ENCODE measurements at regions not wholly inside any gene's neighbourhood (a gene's known extent, or its start where the extent isn't known, plus 50 kb on each side); places are given as distances from the start of the nearest gene placed in this dataset.

- no peak for DNase-seq (ENCODE audit: low read depth in 4 of 4, low spot score in 3 of 4)
Observed at GRCh38 chr11:91394727-91395414, 829.7 kb upstream of the FAT3 start.

GRCh38 chr11:91394073-91394726 is 830.4 kb upstream of the FAT3 start:
- DNase-seq (ENCODE audit: low read depth in 4 of 4, low spot score in 3 of 4): no peak

GRCh38 chr11:91382946-91383345 is 841.7 kb upstream of the FAT3 start:
- no peak for DNase-seq (ENCODE audit: low read depth in 4 of 4, low spot score in 3 of 4)

GRCh38 chr11:91374794-91375193 is 849.8 kb upstream of the FAT3 start:
- DNase-seq (ENCODE audit: low read depth in 4 of 4, low spot score in 3 of 4): no peak

- no peak for DNase-seq (ENCODE audit: low read depth in 4 of 4, low spot score in 3 of 4)
Observed at GRCh38 chr11:91373497-91373896, 851.1 kb upstream of the FAT3 start.

GRCh38 chr11:91366816-91367215 is 857.8 kb upstream of the FAT3 start:
- DNase-seq (ENCODE audit: low read depth in 4 of 4, low spot score in 3 of 4): no peak

- no peak for DNase-seq (ENCODE audit: low read depth in 4 of 4, low spot score in 3 of 4)
Observed at GRCh38 chr11:91365986-91366585, 858.5 kb upstream of the FAT3 start.

GRCh38 chr11:91350931-91351330 is 873.7 kb upstream of the FAT3 start:
- no peak for DNase-seq (ENCODE audit: low read depth in 4 of 4, low spot score in 3 of 4)

GRCh38 chr11:91326751-91327150 is 897.9 kb upstream of the FAT3 start:
- DNase-seq (ENCODE audit: low read depth in 4 of 4, low spot score in 3 of 4): no peak

- no peak for DNase-seq (ENCODE audit: low read depth in 4 of 4, low spot score in 3 of 4)
Observed at GRCh38 chr11:91326280-91326679, 898.3 kb upstream of the FAT3 start.

- DNase-seq (ENCODE audit: low read depth in 4 of 4, low spot score in 3 of 4): no peak
Observed at GRCh38 chr11:91314521-91314920, 910.1 kb upstream of the FAT3 start.

GRCh38 chr11:91312541-91312940 is 912.1 kb upstream of the FAT3 start:
- DNase-seq (ENCODE audit: low read depth in 4 of 4, low spot score in 3 of 4): no peak

- no peak for DNase-seq (ENCODE audit: low read depth in 4 of 4, low spot score in 3 of 4)
Observed at GRCh38 chr11:91310085-91310484, 914.5 kb upstream of the FAT3 start.

- DNase-seq (ENCODE audit: low read depth in 4 of 4, low spot score in 3 of 4): no peak
Observed at GRCh38 chr11:91308069-91308468, 916.5 kb upstream of the FAT3 start.

- no peak for DNase-seq (ENCODE audit: low read depth in 4 of 4, low spot score in 3 of 4)
Observed at GRCh38 chr11:91305402-91305801, 919.2 kb upstream of the FAT3 start.

GRCh38 chr11:91303749-91304148 is 920.9 kb upstream of the FAT3 start:
- DNase-seq (ENCODE audit: low read depth in 4 of 4, low spot score in 3 of 4): no peak

GRCh38 chr11:91299980-91300379 is 924.6 kb upstream of the FAT3 start:
- no peak for DNase-seq (ENCODE audit: low read depth in 4 of 4, low spot score in 3 of 4)

- no peak for DNase-seq (ENCODE audit: low read depth in 4 of 4, low spot score in 3 of 4)
Observed at GRCh38 chr11:91296629-91297028, 928.0 kb upstream of the FAT3 start.

- no peak for DNase-seq (ENCODE audit: low read depth in 4 of 4, low spot score in 3 of 4)
Observed at GRCh38 chr11:91295591-91295990, 929.0 kb upstream of the FAT3 start.

- no peak for DNase-seq (ENCODE audit: low read depth in 4 of 4, low spot score in 3 of 4)
Observed at GRCh38 chr11:91293119-91293518, 931.5 kb upstream of the FAT3 start.

- DNase-seq (ENCODE audit: low read depth in 4 of 4, low spot score in 3 of 4): no peak
Observed at GRCh38 chr11:91272089-91272488, 952.5 kb upstream of the FAT3 start.

Data from left renal pelvis (tissue), 4 donors.